ENCODE measurements at regions not wholly inside any gene's neighbourhood (a gene's known extent, or its start where the extent isn't known, plus 50 kb on each side); places are given as distances from the start of the nearest gene placed in this dataset.

DNA sequence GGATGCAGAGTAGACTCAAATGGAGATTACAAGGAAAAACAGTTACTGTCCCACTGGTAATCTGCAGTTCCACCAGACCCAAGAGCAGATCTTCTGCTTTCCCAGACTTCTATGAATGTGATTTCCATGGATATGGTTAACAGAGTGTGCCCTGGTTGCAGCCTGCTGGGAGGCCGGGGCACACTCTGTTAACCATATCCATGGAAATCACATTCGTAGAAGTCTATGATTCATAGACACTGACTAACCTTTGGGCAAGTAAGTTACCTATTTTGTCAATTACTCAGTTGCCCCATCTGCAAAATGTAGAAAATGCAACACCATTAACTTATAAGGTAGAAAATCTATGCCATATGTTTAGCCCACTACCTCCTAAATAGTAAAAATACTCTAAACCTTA lies 443.1 kb upstream of the PITX2 start:
- TF ChIP-seq, protein P1, sequence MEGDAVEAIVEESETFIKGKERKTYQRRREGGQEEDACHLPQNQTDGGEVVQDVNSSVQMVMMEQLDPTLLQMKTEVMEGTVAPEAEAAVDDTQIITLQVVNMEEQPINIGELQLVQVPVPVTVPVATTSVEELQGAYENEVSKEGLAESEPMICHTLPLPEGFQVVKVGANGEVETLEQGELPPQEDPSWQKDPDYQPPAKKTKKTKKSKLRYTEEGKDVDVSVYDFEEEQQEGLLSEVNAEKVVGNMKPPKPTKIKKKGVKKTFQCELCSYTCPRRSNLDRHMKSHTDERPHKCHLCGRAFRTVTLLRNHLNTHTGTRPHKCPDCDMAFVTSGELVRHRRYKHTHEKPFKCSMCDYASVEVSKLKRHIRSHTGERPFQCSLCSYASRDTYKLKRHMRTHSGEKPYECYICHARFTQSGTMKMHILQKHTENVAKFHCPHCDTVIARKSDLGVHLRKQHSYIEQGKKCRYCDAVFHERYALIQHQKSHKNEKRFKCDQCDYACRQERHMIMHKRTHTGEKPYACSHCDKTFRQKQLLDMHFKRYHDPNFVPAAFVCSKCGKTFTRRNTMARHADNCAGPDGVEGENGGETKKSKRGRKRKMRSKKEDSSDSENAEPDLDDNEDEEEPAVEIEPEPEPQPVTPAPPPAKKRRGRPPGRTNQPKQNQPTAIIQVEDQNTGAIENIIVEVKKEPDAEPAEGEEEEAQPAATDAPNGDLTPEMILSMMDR (IDR thresholded peaks at IDR 0.05) = no peak
- TF ChIP-seq JUNB (IDR thresholded peaks at IDR 0.05) (no peak), POLR2A (IDR thresholded peaks at IDR 0.05; ENCODE audit: low read length) (no peak), RFX5 (IDR thresholded peaks at IDR 0.05) (no peak), CEBPB (IDR thresholded peaks at IDR 0.05) (no peak), TP53 (CRISPR knock-in tag; IDR thresholded peaks at IDR 0.05) (no peak), MAZ (IDR thresholded peaks at IDR 0.05; ENCODE audit: borderline replicate concordance, low read depth, low read length) (no peak), POLR2AphosphoS2 (conservative IDR thresholded peaks at IDR 0.05; ENCODE audit: low read length) (no peak), NPAS2 (CRISPR knock-in tag; IDR thresholded peaks at IDR 0.05; ENCODE audit: borderline replicate concordance) (no peak), RAD21 (conservative IDR thresholded peaks at IDR 0.05 in 1 of 2, IDR thresholded peaks at IDR 0.05 in 1 of 2) (no peak), RNF2 (IDR thresholded peaks at IDR 0.05; ENCODE audit: borderline replicate concordance, low read depth) (no peak), RARB (CRISPR knock-in tag; IDR thresholded peaks at IDR 0.05) (no peak), FOSL2 (IDR thresholded peaks at IDR 0.05) (no peak), FOSL2 (CRISPR knock-in tag; IDR thresholded peaks at IDR 0.05) (no peak), MAFK (IDR thresholded peaks at IDR 0.05; ENCODE audit: partially characterized antibody) (no peak)
